T follicular helper cell (primary cell): ENCODE measurements at regions not wholly inside any gene's neighbourhood (a gene's known extent, or its start where the extent isn't known, plus 50 kb on each side); places are given as distances from the start of the nearest gene placed in this dataset.

Experiments
- DNase-seq: peaks from one replicate; pipeline ENCODE4 v3.0.0-alpha.2; 2020; ENCODE audit warnings: low read depth

DNA sequence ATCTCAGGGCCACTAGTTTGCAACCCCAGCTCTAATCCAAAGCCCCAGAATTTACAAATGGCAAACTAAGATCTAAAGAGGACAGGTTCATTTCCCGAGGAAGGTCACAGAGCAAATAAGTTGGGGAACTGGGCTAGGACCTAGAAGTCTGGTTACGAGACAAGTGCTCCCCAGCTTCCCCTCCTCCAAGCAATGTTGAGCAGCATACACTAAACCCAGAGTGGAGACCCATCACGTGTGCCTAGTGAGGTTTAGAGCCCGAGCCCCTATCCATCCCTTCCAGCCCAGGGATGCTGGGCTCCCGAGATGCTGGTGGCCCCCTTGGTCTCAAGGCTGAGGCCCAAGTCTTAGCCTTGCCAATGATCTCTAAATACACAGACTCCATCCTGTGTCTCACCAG lies 209.5 kb upstream of the ZMIZ1 start:
- DNase-seq = no peak

GRCh38 chr10:78859769-78860168 lies 209.0 kb upstream of the ZMIZ1 start:
- no peak for DNase-seq

GRCh38 chr10:78860260-78860914 lies 208.4 kb upstream of the ZMIZ1 start:
- no peak for DNase-seq

GRCh38 chr10:78861529-78862327 lies 207.0 kb upstream of the ZMIZ1 start:
- no peak for DNase-seq

DNA sequence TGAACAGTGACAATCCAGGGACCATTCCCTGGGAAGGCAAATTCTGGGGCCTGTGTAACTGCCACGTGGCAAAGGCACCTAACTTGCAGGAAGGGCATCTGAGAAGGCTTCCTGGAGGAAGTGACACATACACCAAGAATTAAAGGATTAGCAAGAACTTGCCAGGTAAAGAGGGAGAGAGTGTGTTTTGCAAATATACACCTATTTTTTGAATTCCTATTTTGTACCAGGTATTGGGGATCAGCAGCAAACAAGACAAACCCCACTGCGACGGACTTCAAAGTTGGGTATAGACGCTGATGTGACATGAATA lies 206.5 kb upstream of the ZMIZ1 start:
- DNase-seq = no peak

DNA sequence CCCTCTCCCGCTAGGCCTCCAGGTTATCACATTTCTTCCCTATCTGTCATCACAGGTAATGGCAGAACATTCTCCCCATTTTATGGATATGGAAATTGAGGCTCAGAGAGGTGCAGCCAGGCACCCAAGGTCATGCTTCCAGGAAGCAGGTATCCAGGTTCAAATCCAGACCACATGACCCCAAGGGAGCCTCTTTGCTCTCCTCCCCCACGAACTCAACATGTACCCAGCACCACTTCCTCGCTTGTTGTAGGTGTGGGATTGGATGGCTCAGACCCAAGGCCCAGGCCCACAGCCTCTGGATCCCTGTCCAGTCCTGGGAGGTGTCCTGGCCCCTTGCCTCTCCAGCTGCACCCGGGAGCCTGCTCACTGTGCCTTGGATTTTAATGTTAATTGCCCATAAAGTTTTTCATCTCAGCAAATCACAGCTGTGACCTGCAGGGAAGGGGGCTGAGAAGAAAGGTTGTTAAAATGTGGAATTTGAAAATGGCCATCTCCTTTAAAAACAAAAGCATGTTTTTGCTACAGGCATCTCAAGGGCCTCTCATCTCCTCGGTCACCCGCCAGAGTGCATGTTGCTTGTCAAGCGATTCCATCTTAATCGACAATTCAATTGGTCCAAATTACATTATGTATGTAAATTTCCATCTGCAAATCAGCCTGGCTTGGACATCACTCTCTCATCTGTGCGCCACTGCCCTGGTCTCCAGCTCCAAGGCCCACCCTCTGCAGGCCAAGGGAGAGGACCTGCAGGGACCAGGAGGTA lies 205.4 kb upstream of the ZMIZ1 start:
- no peak for DNase-seq

GRCh38 chr10:78863906-78864239 lies 204.9 kb upstream of the ZMIZ1 start:
- DNase-seq = no peak

GRCh38 chr10:78864761-78865537 lies 203.8 kb upstream of the ZMIZ1 start:
- DNase-seq = no peak

DNA sequence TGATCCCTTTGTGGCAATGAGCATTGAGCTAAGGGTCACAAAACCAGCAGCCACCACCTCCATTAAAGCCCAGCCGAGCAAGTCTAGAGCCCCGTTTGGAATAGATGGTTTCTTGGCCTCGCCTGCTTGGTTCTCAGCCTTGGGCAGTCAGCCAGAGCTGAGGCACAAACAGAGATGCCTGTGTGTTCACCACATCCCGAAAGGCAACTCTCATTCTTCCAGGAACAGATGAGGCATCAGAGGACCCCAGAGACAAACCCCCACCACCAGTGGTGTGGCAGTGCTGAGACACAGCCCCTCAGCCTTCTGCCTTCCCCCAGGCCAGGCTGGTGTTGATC lies 203.3 kb upstream of the ZMIZ1 start:
- DNase-seq = no peak

GRCh38 chr10:78865931-78866717 lies 202.6 kb upstream of the ZMIZ1 start:
- no peak for DNase-seq

- DNase-seq = no peak
These were observed 201.8 kb upstream of the ZMIZ1 start for GRCh38 chr10:78866731-78867554.

DNA sequence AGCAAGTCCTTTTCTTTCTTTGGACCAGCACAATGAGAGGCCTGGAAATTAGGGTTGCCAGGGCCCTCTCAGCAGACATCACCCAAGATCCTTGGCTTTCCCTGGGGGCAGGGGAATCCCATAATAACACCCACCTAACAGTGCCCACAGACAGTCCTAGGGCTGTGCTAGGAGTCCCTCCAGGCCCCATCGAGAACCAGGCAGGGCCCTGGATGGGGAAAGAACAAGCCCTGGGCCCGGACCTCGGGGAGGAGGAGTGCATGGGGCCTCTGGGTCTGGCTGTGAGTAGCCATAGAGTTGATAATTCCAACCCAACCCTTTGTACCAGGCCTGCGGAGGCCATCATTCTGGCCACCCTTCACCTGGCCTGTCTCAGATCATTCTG lies 201.2 kb upstream of the ZMIZ1 start:
- DNase-seq = no peak

DNA sequence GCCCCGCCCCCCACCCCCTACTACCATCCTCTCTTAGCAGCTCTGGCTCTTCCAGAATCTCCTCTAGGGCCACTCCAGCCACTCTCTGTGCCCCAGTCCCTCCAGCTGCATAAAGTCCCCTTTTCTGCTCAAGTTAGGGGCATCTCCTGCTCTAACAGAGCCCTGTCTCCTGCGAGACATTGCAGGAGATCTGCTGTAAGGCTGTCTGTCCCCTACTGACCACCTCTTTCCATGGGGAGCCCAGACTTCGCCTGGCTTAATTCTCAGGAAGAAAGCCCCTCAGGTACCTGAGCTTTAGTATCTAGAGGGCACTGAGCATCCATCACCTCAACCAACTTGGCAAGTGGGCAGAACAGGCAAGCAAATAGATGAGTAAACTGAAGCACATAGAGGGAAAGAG lies 200.7 kb upstream of the ZMIZ1 start:
- DNase-seq = no peak

DNA sequence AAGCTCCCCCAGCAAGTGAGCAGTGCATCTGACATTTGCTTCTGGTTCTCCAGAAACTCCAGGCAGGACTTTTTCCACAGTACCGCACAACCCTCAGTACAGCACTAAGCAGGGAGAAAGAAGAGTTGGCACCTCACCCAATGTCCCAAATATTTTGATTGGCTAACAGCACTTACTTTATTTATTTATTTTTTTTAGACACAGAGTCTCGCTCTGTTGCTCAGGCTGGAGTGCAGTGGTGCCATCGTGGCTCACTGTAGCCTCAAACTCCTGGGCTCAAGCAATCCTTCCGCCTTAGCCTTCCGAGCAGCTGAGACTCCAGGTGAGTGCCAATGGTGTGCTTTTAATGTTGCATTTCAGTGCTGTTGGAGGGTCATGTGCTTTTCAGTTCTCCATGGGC lies 200.3 kb upstream of the ZMIZ1 start:
- no peak for DNase-seq

- no peak for DNase-seq
These were observed 199.9 kb upstream of the ZMIZ1 start for GRCh38 chr10:78868861-78869260.

GRCh38 chr10:78869508-78870454 lies 199.0 kb upstream of the ZMIZ1 start:
- no peak for DNase-seq

- no peak for DNase-seq
These were observed 198.3 kb upstream of the ZMIZ1 start for GRCh38 chr10:78870458-78870857.

DNA sequence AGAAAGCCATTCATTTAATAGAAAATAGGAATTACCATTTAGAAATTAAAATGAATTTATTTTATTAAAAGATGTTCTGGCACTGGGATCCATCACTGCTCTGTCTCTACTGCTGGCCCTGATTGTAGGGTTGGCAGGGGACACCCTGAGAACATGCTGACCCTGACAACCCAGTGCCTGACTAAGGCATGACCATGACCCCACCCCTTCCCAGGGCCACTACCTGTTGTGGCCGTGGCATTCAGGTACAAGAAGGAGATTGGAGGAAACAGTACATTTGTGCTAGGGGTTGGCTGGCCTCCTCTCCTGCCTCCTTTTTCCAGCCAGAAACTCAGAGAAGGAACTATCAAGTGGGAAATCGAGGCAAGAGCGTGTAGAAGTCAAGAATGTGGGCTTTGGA lies 197.0 kb upstream of the ZMIZ1 start:
- no peak for DNase-seq

GRCh38 chr10:78873413-78873812 lies 195.4 kb upstream of the ZMIZ1 start:
- no peak for DNase-seq
